Endothelial cell of umbilical vein (primary cell): ENCODE measurements at regions not wholly inside any gene's neighbourhood (a gene's known extent, or its start where the extent isn't known, plus 50 kb on each side); places are given as distances from the start of the nearest gene placed in this dataset.

ENCODE experiments used
- MAX ChIP-seq: IDR thresholded peaks from 2 replicates; pipeline ENCODE4 v1.6.1; 2011; ENCODE audit not compliant: insufficient read depth, insufficient read length
- POLR2AphosphoS5 ChIP-seq: IDR thresholded peaks from 2 replicates; pipeline ENCODE4 v1.6.1; 2012; ENCODE audit warnings: low read depth, mild to moderate bottlenecking, control low read depth, low read length, moderate library complexity; ENCODE audit not compliant: insufficient read depth
- TF ChIP-seq, protein P1 (sequence below), 2 donors: IDR thresholded peaks; 1 replicate in 1 of 2; 2 replicates in 1 of 2; pipeline ENCODE4 v1.5.1; 2011; ENCODE audit warnings: low read length in 2 of 2, mild to moderate bottlenecking in 2 of 2, moderate library complexity in 2 of 2, control low read depth in 1 of 2, inconsistent platforms in 1 of 2, low read depth in 1 of 2; ENCODE audit not compliant: insufficient read depth in 1 of 2; ENCODE audit errors: extremely low read depth in 1 of 2

DNA sequence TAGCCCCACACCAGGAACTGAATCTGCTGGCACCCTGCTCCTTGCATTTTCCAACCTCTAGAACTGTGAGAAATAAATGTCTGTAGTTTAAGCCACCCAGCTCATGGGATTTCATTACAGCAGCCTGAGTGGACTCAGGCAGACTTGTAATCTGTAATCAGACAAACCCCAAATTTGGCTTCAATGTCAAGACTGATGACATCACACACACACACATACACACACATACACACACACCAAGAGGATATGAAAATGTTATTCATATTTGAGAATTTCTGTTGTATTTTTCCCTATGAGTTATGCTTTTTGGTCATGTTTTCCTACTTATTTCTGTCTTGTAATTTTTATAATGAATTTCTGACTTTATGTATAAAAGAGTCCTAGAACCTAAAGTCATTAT, 83.8 kb upstream of the GLI2 start:
- TF ChIP-seq MAX: no peak
- TF ChIP-seq, protein P1, sequence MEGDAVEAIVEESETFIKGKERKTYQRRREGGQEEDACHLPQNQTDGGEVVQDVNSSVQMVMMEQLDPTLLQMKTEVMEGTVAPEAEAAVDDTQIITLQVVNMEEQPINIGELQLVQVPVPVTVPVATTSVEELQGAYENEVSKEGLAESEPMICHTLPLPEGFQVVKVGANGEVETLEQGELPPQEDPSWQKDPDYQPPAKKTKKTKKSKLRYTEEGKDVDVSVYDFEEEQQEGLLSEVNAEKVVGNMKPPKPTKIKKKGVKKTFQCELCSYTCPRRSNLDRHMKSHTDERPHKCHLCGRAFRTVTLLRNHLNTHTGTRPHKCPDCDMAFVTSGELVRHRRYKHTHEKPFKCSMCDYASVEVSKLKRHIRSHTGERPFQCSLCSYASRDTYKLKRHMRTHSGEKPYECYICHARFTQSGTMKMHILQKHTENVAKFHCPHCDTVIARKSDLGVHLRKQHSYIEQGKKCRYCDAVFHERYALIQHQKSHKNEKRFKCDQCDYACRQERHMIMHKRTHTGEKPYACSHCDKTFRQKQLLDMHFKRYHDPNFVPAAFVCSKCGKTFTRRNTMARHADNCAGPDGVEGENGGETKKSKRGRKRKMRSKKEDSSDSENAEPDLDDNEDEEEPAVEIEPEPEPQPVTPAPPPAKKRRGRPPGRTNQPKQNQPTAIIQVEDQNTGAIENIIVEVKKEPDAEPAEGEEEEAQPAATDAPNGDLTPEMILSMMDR (IDR thresholded peaks at IDR 0.05; ENCODE audit: extremely low read depth in 1 of 2, insufficient read depth in 1 of 2, low read depth in 1 of 2, low read length in 2 of 2): no peak
- TF ChIP-seq POLR2AphosphoS5: no peak
